Naive thymus-derived CD8-positive, alpha-beta T cell (primary cell): ENCODE measurements at regions not wholly inside any gene's neighbourhood (a gene's known extent, or its start where the extent isn't known, plus 50 kb on each side); places are given as distances from the start of the nearest gene placed in this dataset.
A peak's percentile ranks its signal among the peaks of the same experiment; 100 is the strongest.

Experiments
- ATAC-seq, 2 donors: fragments of 150-1000 bp; cut with Tn5 transposase in 1 of 2; sonication (Bioruptor Pico), chemical (Tn5 transposase) in 1 of 2; 1 replicate in 1 of 2; 2 replicates in 1 of 2; pipeline ENCODE4 v1.10.0; 2021; ENCODE audit warnings: mild to moderate bottlenecking in 2 of 2, moderate library complexity in 2 of 2
- POLR2A ChIA-PET: fragments of 350-600 bp; sonication (Branson Sonifier 250); formaldehyde crosslinking; loops from one replicate; lab custom pipeline; 2021; ENCODE audit warnings: antibody characterized with exemption; lab: Charles Lee
- DNase-seq, 10 donors: peaks; one replicate each; pipeline versions ENCODE4 v3.0.0 to v3.0.0-alpha.2; 2020 to 2022
- H3K27ac Mint-ChIP-seq, 10 donors: one replicate each; pipeline ENCODE4 v1.8.0; 2020 to 2022; ENCODE audit warnings: mild to moderate bottlenecking in 10 of 10, mixed read lengths in 10 of 10, moderate library complexity in 4 of 10, inconsistent platforms in 1 of 10
- H3K27me3 Mint-ChIP-seq, 5 donors: one replicate each; pipeline ENCODE4 v1.8.0; 2021 to 2022; ENCODE audit warnings: mixed read lengths in 5 of 5
- H3K36me3 Mint-ChIP-seq, 3 donors: one replicate each; pipeline ENCODE4 v1.8.0; 2020 to 2022; ENCODE audit warnings: mixed read lengths in 3 of 3, mild to moderate bottlenecking in 2 of 3, inconsistent platforms in 1 of 3
- H3K4me1 Mint-ChIP-seq, 4 donors: one replicate each; pipeline ENCODE4 v1.8.0; 2021 to 2022; ENCODE audit warnings: mixed read lengths in 4 of 4
- H3K4me3 Mint-ChIP-seq, 10 donors: one replicate each; pipeline ENCODE4 v1.8.0; 2020 to 2022; ENCODE audit warnings: mild to moderate bottlenecking in 10 of 10, mixed read lengths in 10 of 10, moderate library complexity in 6 of 10, inconsistent platforms in 1 of 10
- H3K9me3 Mint-ChIP-seq, 9 donors: one replicate each; pipeline ENCODE4 v1.8.0; 2020 to 2022; ENCODE audit warnings: mixed read lengths in 9 of 9, mild to moderate bottlenecking in 3 of 9, inconsistent platforms in 1 of 9, moderate library complexity in 1 of 9

DNA sequence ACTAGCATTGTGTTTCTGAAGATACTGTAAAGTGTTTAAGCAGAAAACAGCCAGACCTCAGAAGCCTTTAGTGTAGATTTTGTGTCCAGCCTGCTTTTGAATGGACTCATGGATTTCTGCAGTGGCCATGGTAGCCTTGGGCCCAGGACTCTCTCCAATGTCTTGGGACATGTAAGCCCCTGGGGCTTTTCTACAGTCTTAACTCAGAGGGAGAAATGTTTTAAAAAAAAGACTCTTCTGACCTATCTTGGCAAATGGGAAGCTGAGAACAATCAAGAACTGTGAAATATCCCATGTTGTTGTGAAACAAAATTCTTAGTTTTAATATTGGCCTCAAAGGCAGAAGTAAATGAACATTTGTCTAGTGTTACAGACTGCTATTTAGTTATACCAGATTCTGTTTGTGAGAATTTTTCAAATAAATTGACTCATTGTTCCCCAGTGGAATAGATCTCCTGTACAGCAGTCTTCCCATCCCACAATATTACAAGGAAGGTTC, 112.5 kb upstream of the DMAC1 start:
- H3K27me3 Mint-ChIP-seq = no peaks in the 10 kb centered on the region
- no peak overlapping the region for H3K4me3 Mint-ChIP-seq
- H3K27ac Mint-ChIP-seq = peak overlapping the region in 1 of 10 donors; percentile 63
- no peaks in the 10 kb centered on the region for H3K36me3 Mint-ChIP-seq
- DNase-seq (no peak), ATAC-seq (no peak)
- no peaks in the 10 kb centered on the region for H3K9me3 Mint-ChIP-seq
- peaks cover 0 to 10% (median 5%) of the 10 kb centered on the region in 4 donors for H3K4me1 Mint-ChIP-seq
- POLR2A ChIA-PET = no interaction called here

DNA sequence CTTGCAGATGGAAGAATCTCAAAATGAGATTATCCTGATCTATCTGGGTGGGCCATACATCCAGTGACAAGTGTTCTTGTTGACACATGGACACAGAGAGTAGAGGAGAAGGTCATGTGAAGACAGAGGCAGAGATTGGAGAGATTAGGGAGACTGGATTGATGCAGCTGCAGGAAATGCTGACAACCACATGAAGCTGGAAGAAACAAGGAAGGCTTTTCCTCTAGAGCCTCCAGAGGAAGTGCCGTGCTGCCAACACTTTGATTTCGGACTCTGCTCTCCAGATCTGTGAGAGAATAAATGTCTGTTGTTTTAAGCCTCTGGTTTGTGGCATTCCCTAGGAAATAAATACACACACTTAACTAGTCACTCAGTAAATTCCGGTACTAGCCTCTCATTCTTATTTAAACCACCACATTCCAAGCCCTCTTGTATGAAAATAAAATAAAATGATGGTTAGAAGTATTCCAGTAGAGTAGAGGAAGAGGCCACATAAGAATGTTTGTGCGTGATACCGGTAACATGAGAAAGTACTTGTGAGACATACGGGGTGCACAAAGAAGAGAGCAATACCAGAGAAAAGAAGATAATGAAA, 110.9 kb upstream of the DMAC1 start:
- no peaks in the 10 kb centered on the region for H3K9me3 Mint-ChIP-seq
- peaks cover 0 to 10% (median 6%) of the 10 kb centered on the region in 4 donors for H3K4me1 Mint-ChIP-seq
- H3K27me3 Mint-ChIP-seq = no peaks in the 10 kb centered on the region
- H3K36me3 Mint-ChIP-seq = no peaks in the 10 kb centered on the region
- H3K4me3 Mint-ChIP-seq = no peak overlapping the region
- POLR2A ChIA-PET = no interaction called here
- no peak for DNase-seq
- peak overlapping the region in 2 of 10 donors; percentile 18 to 21 for H3K27ac Mint-ChIP-seq
- ATAC-seq = no peak

DNA sequence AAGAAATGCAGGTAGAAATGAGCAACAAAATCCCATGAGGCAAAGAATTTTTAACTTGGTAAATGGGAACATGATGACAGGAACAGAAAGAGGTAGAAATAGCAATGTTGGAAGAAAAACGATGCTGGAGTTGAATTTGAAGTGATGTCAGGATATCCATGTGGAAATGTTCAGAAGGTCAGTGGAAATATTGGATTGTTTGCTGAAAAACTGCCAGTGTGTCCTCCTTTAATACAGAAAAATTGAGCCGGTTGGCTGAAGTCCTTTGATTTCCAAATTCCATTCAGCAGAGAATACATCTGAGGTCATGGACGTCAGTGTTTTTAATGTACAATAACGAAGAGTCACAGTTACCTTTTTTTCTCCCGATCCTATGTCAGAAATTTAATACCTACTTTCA, 110.0 kb upstream of the DMAC1 start:
- no peak for ATAC-seq
- Mint-ChIP-seq H3K27me3 (no peaks in the 10 kb centered on the region), H3K9me3 (no peaks in the 10 kb centered on the region), H3K4me3 (no peak overlapping the region), H3K27ac (peak overlapping the region in 1 of 10 donors; percentile 38), H3K4me1 (peaks cover 0 to 10% (median 6%) of the 10 kb centered on the region in 4 donors), H3K36me3 (no peaks in the 10 kb centered on the region)
- POLR2A ChIA-PET = no interaction called here
- no peak for DNase-seq

DNA sequence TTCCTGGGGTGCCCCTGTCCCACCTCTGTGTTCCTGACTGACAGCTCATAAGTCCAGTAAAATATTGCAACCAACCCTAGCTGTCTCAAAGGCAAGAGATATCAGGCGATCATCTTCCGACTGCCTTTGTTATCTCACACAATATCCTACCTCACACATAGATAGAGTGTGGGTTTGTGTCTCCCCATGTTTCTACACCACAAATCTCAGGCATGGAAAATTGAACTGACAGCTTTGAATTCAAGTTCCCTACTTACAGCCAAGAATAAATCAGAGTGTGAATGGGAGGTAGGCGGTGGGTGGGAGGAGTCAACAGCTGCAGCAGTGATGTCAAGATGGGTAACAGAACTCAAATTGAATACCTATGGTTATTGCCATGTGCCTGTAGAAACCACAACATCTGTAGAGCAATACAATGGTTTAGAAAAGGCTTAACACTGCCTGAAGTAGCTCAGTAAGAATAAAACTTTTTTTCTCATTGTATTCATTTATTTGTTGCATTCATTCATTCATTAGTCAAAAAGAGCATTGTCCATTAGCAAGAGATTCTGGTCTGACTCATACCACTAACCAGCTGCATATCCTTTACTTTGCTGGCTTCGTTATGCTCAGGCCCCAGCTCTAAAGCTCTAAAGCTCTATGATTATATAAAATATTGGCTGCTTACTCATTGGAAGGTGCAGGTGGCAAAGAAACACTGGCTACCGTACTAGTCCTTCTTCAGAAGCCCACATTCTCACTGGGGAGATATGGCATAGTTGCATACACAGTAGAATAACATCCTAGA, 108.2 kb upstream of the DMAC1 start:
- DNase-seq (no peak), ATAC-seq (no peak)
- no peaks in the 10 kb centered on the region for H3K9me3 Mint-ChIP-seq
- no peaks in the 10 kb centered on the region for H3K36me3 Mint-ChIP-seq
- peaks cover 0 to 10% (median 6%) of the 10 kb centered on the region in 4 donors for H3K4me1 Mint-ChIP-seq
- H3K4me3 Mint-ChIP-seq = no peak overlapping the region
- POLR2A ChIA-PET = no interaction called here
- H3K27me3 Mint-ChIP-seq = no peaks in the 10 kb centered on the region
- H3K27ac Mint-ChIP-seq = no peak overlapping the region

DNA sequence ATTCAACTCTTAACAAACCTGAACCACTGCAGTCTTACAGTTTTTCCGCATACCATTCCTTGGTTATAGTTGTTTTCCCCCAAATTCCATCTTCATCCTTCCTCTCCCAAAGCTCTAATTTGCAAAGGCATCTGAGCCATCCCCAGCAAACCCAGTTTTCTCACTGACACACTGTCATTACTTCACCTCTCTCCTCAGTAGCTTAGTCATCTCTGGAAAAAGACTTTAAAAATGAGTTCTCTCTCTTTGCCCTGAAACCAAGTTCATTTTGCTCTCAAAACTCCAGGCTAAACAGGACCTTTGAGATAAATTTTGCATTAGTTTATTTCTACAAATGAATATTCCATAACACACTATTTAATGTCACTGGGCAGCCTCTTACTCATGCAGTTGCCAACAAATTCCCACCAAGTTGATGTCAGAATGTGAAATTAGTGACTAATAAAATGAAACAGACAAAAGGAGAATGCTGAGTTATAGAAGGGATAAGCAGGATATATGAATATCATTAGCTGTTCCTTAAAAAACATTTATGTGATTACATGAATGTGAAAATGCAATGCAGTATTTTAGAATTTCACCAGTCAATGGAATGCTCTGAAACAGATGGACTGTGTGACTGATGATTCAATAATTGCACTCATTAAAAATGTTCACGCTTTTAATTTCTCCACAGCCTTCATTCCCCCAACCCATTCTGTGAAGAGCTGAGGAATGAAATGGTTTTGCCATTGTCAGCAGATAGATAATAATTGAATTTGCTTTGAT, 107.4 kb upstream of the DMAC1 start:
- H3K4me3 Mint-ChIP-seq = no peak overlapping the region
- H3K27ac Mint-ChIP-seq = no peak overlapping the region
- H3K27me3 Mint-ChIP-seq = no peaks in the 10 kb centered on the region
- no peaks in the 10 kb centered on the region for H3K9me3 Mint-ChIP-seq
- DNase-seq = no peak
- ATAC-seq = no peak
- no peaks in the 10 kb centered on the region for H3K36me3 Mint-ChIP-seq
- peaks cover 0 to 10% (median 6%) of the 10 kb centered on the region in 4 donors for H3K4me1 Mint-ChIP-seq
- POLR2A ChIA-PET = no interaction called here

DNA sequence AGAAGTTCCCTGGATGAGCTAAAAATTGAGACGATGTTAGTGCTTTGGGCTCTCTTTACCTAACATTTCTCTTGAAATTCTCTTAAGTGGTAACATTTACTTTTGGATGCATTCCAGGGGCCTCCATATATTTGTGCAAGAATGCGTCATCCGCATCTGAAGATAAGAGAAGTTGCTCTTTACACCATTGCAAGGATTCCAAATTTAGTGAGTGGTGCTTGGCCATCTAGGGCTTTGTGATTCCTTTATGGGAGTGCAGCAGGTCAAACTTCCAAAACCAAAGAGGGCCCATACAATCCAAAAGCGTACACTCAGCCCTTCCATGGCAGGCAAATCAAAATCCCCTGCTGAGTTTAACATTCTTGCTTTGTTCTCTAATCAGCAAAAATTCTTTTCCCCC, 102.0 kb upstream of the DMAC1 start:
- Mint-ChIP-seq H3K4me3 (no peak overlapping the region), H3K27ac (no peak overlapping the region), H3K27me3 (no peaks in the 10 kb centered on the region), H3K4me1 (no peaks in the 10 kb centered on the region), H3K9me3 (no peaks in the 10 kb centered on the region), H3K36me3 (no peaks in the 10 kb centered on the region)
- POLR2A ChIA-PET = no interaction called here
- ATAC-seq (no peak), DNase-seq (no peak)

DNA sequence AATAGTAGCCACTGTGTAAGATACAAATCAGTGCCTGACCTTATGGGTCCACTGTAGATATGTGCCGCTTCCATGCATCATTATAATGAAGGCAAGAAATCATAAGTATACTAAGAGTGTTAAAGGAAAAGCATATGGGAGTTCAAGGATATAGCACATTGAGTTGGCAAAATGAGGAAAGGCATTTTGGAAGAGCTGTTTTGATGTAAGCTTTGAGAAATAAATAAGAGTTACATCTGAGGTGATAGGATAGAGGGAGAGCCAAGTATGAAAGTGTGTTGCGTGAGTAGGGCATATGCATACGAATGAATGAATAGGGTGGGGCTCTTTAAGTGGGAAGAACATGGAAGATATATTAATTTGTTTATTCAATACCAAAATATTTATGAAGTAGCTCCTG, 101.0 kb upstream of the DMAC1 start:
- Mint-ChIP-seq H3K4me1 (no peaks in the 10 kb centered on the region), H3K27ac (no peak overlapping the region)
- POLR2A ChIA-PET = no interaction called here

DNA sequence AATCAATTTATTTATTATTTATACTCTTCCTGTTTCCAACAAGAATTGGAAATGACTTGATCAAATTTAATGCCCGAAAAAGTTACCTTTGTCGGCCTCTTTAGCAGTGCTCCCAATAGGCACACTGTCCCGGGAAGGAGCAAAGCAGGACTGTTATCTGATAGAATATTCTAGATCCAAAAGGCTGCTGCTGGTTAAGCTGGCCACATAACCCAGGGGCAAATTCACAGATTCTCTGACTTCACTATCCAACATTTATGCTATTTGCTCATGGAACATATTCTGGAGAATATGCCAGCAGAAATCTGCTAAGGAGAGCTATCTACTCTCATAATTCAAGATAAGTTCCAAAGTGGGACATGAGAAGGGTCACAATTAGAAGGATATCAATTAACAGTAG, 100.2 kb upstream of the DMAC1 start:
- no peaks in the 10 kb centered on the region for H3K27me3 Mint-ChIP-seq
- POLR2A ChIA-PET = no interaction called here
- no peak for ATAC-seq
- no peak overlapping the region for H3K27ac Mint-ChIP-seq
- no peak for DNase-seq
- H3K36me3 Mint-ChIP-seq = no peaks in the 10 kb centered on the region
- H3K4me3 Mint-ChIP-seq = no peak overlapping the region
- no peaks in the 10 kb centered on the region for H3K4me1 Mint-ChIP-seq
- no peaks in the 10 kb centered on the region for H3K9me3 Mint-ChIP-seq

More for the DNA sequence above, 101.0 kb upstream of the DMAC1 start:
- no peaks in the 10 kb centered on the region for H3K36me3 Mint-ChIP-seq
- no peak for ATAC-seq
- no peaks in the 10 kb centered on the region for H3K27me3 Mint-ChIP-seq
- no peak for DNase-seq
- no peak overlapping the region for H3K4me3 Mint-ChIP-seq
- H3K9me3 Mint-ChIP-seq = no peaks in the 10 kb centered on the region

DNA sequence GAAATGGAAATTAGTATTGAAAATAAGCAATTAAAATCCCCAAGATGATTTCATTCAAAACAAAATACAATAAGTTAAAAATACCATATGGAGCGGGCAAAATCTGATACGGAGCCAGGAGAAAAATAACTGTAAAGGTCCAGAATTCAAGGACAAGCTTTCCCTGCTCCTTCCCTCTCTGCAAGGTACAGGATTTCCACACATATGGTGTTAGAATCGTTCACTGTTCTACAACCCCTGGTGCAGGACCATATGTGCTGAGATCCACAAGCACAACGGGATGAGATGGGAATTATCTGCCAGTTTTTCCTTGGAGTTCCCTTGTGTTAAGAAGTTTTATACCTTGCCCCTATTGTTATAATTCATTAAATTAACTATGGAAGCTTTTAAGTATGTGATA, 94.7 kb upstream of the DMAC1 start:
- no peak overlapping the region for H3K27ac Mint-ChIP-seq
- no peak overlapping the region for H3K4me3 Mint-ChIP-seq
- no peaks in the 10 kb centered on the region for H3K4me1 Mint-ChIP-seq
- no peak for ATAC-seq
- H3K9me3 Mint-ChIP-seq = peaks cover 0 to 16% (median 7%) of the 10 kb centered on the region in 9 donors
- no peaks in the 10 kb centered on the region for H3K27me3 Mint-ChIP-seq
- H3K36me3 Mint-ChIP-seq = peaks cover 0 to 9% (median 4%) of the 10 kb centered on the region in 3 donors
- POLR2A ChIA-PET = no interaction called here
- DNase-seq = no peak

DNA sequence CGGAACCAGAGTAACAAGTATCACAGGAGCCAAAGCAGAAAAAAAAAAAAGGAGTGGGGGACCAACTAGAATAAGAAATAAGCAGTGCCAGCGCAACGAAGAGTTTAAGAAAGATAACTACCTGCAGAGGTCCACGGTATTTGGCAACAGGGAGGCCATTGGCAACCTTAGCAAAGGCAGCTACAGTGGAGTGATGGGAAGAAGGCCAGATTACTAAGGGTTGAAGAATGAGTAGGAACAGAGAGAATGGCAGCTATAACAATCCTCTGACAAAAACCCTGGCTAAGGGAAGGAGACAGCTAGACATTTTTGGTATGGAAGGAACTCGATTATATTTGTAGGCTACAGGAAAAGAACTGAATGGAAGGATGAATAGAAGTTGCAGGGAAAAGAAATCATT, 93.4 kb upstream of the DMAC1 start:
- Mint-ChIP-seq H3K27ac (peak overlapping the region in 1 of 10 donors; percentile 9), H3K4me1 (no peaks in the 10 kb centered on the region), H3K27me3 (no peaks in the 10 kb centered on the region), H3K4me3 (no peak overlapping the region), H3K9me3 (peaks cover 0 to 16% (median 7%) of the 10 kb centered on the region in 9 donors), H3K36me3 (peaks cover 0 to 9% (median 4%) of the 10 kb centered on the region in 3 donors)
- POLR2A ChIA-PET = interaction anchor here (0.6 kb wide), 1 partner anchor 8 kb away, joined by 3 read pairs; no protein-coding TSS in a partner anchor
- ATAC-seq (no peak), DNase-seq (no peak)

DNA sequence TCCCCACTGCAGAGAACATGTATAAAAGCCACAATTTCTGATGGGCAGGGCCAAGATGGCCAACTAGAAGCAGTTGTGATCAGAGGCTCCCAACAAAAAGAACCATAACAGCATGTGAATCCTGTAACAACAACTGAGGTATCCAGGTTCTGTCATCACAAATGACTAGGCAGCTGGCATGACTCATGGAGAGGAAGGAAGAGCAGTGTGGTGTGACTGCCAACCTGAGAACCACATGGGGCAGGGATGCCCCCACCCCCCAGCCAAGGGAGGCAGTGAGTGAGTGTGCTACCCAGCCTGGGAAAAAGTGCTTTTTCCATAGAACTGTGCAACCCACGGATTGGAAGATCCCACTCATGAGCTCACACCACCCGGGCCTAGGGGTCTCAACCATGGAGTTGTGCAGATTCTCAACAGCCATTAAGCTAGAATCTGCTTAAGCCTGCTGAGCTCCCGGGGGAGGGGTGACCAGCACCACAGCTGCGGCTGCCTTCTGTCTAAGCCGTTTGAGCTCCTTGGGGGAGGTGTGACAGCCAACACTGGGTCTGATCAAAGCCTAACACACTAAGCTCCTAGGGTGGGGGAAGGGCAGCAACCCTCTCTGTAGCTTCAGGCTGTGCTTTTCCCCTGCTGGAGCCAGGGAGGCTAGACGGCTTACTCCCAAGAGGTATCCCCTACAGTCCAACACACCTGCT, 80.1 kb upstream of the DMAC1 start:
- peaks cover 2 to 22% (median 7%) of the 10 kb centered on the region in 4 donors for H3K4me1 Mint-ChIP-seq
- ATAC-seq (peak in 1 of 2 donors; percentile 33), DNase-seq (peak in 3 of 10 donors; percentile 2 to 10 (median 2))
- no peaks in the 10 kb centered on the region for H3K27me3 Mint-ChIP-seq
- H3K36me3 Mint-ChIP-seq = peaks cover 0 to 48% (median 19%) of the 10 kb centered on the region in 3 donors
- POLR2A ChIA-PET = no interaction called here
- H3K4me3 Mint-ChIP-seq = peak overlapping the region in 1 of 10 donors; percentile 29
- H3K9me3 Mint-ChIP-seq = peaks cover 0 to 48% (median 23%) of the 10 kb centered on the region in 9 donors
- H3K27ac Mint-ChIP-seq = peak overlapping the region in 1 of 10 donors; percentile 22

DNA sequence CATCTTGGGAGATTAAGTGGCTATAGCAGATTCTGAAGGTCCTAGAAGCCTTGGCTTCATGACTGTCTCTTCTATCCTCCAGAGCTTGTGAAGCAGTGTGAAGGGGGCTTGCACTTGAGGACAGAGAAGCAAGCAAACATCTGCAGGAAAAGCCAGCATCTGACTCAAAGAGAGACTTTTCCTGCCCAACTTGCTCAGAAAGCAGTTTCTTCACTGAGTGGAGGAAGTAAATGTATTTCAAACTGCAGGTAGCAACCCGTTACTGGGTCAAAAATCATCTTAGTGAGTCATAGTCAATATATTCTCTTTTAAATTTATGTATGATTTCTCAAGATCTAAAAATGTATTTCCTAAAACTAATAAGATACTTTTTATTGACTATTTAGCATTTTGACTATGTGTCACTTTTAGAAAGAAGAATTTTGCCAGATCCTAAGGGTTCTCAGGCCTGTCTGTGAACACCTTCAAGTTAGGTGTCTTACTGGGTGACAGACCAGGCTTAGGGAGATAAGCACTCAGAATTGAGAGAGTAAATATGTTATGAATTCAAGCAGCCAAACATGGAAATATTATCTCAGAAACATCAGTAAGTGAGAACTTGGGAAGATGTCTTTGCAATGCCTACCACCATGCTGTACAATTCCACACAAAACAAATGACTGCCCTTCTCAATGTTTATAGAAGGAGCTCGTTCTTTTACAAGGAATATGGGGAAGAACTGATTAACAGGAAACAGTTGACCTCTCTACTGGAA, 72.6 kb upstream of the DMAC1 start:
- H3K4me3 Mint-ChIP-seq = no peak overlapping the region
- no peak for DNase-seq
- POLR2A ChIA-PET = no interaction called here
- H3K9me3 Mint-ChIP-seq = peaks cover 0 to 18% (median 6%) of the 10 kb centered on the region in 9 donors
- no peaks in the 10 kb centered on the region for H3K27me3 Mint-ChIP-seq
- ATAC-seq = no peak
- peak overlapping the region in 2 of 10 donors; percentile 27 to 36 for H3K27ac Mint-ChIP-seq
- peaks cover 0 to 12% (median 7%) of the 10 kb centered on the region in 3 donors for H3K36me3 Mint-ChIP-seq
- peaks cover 0 to 17% (median 4%) of the 10 kb centered on the region in 4 donors for H3K4me1 Mint-ChIP-seq
